ENCODE measurements at regions not wholly inside any gene's neighbourhood (a gene's known extent, or its start where the extent isn't known, plus 50 kb on each side); places are given as distances from the start of the nearest gene placed in this dataset.

DNA sequence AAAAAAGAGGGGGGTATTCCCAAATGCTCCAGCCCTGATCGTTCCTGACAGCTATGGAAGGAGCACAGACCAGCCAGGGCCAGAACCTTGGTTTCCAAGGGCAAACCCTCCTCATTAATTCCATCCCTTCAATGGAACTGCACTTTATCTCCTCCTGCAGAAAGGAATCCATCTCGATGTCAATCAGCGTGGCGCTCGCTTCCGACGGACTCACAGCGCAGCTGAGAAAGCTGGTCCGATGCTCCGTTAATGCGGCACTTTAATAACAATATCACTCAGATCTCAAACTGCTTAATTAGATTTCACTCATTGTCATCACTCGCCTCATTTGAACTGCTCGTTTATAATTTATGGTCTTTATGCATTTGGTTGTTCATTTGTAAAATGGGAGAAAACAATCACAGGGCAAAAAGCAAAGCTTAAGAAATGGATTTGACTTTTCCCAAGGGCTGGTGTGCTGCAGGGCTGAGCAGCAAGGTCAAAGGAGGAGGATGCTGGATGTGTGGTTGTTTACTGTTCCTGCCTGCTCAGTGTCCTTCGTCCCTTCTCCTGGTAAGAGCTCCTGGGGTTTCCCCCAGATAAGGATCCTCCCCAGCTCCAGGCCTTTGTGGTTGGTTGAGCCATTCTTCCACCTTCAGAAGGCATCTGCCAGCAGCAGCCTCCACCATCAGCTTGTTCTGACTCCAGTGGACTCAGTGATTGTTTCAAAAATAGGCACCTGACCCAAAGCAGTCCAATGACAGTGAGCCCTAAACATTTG is 152.7 kb downstream of the ANKRD60 start:
- TF ChIP-seq, protein P1, sequence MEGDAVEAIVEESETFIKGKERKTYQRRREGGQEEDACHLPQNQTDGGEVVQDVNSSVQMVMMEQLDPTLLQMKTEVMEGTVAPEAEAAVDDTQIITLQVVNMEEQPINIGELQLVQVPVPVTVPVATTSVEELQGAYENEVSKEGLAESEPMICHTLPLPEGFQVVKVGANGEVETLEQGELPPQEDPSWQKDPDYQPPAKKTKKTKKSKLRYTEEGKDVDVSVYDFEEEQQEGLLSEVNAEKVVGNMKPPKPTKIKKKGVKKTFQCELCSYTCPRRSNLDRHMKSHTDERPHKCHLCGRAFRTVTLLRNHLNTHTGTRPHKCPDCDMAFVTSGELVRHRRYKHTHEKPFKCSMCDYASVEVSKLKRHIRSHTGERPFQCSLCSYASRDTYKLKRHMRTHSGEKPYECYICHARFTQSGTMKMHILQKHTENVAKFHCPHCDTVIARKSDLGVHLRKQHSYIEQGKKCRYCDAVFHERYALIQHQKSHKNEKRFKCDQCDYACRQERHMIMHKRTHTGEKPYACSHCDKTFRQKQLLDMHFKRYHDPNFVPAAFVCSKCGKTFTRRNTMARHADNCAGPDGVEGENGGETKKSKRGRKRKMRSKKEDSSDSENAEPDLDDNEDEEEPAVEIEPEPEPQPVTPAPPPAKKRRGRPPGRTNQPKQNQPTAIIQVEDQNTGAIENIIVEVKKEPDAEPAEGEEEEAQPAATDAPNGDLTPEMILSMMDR (IDR thresholded peaks at IDR 0.05) = no peak
- TF ChIP-seq POLR2A (IDR thresholded peaks at IDR 0.05) = no peak

All from uterus (tissue), 2 donors.